LNCaP clone FGC (cell line): ENCODE measurements at regions not wholly inside any gene's neighbourhood (a gene's known extent, or its start where the extent isn't known, plus 50 kb on each side); places are given as distances from the start of the nearest gene placed in this dataset.

Experiments used
- DNase-seq: peaks from one replicate; pipeline ENCODE4 v3.0.0-alpha.2; 2011; ENCODE audit warnings: low read depth
- H3K4me3 ChIP-seq: 2 replicates; pipeline ENCODE4 v1.5.1; 2011; ENCODE audit warnings: mild to moderate bottlenecking, low read depth, low read length, control low read depth
- TF ChIP-seq, protein P1 (sequence below): IDR thresholded peaks from 2 replicates; pipeline ENCODE4 v1.5.1; 2012; ENCODE audit warnings: mild to moderate bottlenecking; ENCODE audit not compliant: control insufficient read depth, insufficient read depth; ENCODE audit errors: extremely low read depth

DNA sequence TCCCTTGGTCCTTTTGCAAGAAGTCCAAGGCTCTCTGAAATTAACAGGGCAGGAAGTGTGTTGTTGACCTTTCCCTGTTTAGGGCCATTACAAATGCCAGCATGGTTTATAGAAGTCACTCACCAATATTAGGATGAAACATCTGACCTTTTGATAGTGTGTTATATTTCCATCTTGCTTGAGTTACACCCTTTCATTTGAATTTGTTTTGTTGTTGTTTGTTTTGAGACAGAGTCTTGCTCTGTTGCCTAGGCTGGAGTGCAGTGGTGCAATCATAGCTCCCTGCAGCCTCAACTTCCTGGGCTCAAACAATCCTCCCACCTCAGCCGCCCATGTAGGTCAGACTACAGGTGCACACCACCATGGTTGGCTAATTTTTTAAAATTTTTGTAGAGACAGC lies 241.1 kb upstream of the USP9Y start:
- TF ChIP-seq, protein P1, sequence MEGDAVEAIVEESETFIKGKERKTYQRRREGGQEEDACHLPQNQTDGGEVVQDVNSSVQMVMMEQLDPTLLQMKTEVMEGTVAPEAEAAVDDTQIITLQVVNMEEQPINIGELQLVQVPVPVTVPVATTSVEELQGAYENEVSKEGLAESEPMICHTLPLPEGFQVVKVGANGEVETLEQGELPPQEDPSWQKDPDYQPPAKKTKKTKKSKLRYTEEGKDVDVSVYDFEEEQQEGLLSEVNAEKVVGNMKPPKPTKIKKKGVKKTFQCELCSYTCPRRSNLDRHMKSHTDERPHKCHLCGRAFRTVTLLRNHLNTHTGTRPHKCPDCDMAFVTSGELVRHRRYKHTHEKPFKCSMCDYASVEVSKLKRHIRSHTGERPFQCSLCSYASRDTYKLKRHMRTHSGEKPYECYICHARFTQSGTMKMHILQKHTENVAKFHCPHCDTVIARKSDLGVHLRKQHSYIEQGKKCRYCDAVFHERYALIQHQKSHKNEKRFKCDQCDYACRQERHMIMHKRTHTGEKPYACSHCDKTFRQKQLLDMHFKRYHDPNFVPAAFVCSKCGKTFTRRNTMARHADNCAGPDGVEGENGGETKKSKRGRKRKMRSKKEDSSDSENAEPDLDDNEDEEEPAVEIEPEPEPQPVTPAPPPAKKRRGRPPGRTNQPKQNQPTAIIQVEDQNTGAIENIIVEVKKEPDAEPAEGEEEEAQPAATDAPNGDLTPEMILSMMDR, result no peak
- DNase-seq, result no peak
- no peak overlapping the region for H3K4me3 ChIP-seq

DNA sequence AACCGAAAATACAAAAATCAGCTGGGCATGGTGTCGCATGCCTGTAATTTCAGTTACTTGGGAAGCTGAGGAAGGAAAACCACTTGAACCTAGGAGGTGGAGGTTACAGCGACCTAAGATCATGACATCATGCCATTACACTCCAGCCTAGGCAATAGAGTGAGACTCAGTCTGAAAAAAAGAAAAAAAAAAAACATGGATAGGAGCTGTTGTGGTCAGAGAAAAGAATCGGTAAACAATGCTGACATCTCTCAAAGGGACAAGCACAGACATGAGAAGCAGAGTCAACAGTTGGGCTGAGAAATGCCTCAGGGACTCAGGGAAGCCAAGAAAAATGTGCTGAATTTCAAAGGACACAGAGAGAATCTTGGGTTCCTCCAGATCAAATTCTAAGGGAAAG lies 236.9 kb upstream of the USP9Y start:
- no peak overlapping the region for H3K4me3 ChIP-seq
- no peak for DNase-seq
- TF ChIP-seq, protein P1, result no peak

DNA sequence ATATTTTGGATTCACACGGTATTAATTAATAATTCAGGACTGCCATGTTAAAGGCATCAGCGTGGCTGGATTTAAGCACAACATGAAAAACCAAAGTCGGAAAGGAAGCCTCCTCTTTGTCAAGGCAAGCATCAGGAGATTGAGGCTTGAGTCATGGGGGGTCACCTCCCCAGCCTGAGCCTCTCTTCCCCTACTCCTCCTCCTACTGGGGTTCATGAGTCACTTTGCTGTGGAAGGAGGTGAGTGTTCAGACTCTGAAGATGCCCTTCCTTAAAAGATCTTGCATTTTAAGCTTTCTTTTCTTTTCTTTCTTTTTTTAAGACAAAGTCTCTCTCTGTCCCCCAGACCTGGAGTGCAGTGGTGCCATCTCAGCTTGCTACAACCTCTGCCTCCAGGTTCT lies 235.3 kb upstream of the USP9Y start:
- TF ChIP-seq, protein P1, result no peak
- DNase-seq, result no peak
- H3K4me3 ChIP-seq, result no peak overlapping the region

DNA sequence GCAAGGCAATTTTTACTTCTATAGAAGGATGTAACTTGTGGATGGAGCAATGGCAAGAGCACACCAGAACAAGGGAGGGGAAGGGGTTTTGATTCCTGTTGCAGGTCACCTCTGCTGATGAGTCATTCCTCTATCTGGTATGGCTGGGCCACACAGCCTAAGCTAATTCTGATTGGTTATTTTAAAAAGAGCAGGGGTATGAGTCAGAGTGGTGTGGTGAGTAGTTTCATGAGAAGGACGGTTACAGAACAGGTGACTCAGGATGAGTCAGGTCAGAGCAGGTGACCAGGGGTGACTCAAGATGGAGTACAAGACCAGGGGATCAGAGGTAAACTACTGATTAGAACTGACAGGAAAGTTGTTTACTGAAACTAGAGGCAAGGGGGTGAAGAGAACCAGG lies 231.9 kb upstream of the USP9Y start:
- TF ChIP-seq, protein P1, result no peak
- DNase-seq, result no peak
- no peak overlapping the region for H3K4me3 ChIP-seq

DNA sequence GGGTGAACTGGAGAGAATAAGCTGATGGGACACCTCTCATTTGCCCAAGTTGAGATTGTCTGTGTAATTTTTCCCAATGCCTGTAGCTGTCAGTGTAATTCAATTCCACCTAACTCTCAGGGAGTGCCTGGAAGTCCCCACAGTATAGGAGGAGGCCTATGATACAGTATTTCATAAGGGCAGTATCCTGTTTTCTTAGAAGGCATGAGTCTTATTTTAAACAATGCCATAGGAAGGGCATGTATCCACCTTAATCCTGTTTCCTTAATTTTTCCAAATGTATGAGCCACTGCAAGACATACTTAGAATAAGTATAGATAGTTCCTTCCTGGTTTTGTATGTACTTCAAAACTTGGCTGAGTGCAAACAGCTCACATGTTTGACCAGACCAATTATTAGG lies 226.6 kb upstream of the USP9Y start:
- H3K4me3 ChIP-seq, result no peak overlapping the region
- DNase-seq, result no peak
- TF ChIP-seq, protein P1, result no peak

DNA sequence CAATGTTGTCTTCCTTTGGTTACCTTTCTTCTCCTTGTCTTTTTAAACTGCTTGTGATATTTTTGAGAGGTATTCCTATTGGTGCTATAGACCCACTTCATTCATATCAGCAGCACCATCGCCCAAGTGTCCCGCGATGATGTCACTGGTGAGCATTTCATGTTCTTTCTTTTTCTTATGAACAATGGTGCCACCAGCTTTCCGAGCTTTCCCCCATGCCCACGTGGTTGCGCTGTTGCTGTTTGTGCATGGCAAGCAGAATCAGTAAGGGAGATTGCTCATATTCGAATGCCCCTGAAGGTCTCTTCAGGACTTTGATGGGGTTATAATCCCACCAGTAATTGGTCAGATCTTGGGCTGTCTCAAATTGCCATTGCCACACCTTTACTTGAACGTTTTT lies 221.6 kb upstream of the USP9Y start:
- peak; percentile 2 for DNase-seq
- no peak overlapping the region for H3K4me3 ChIP-seq
- TF ChIP-seq, protein P1, result peak; percentile 50

DNA sequence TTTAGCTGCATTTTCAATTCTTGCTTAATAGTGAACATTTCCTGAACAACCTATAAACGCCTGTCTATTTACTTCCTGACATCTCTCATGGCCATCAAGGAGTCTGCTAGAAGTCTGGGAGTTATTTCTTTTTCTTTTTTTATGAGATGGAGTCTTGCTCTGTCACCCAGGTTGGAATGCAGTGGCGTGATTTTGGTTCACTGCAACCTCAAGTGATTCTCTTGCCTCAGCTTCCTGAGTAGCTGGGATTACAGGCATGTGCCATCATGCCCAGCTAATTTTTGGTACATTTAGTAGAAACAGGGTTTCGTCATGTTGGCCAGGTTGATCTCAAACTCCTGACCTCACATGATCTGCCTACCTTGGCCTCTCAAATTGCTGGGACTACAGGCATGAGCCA lies 217.6 kb upstream of the USP9Y start:
- DNase-seq, result no peak
- TF ChIP-seq, protein P1, result no peak
- H3K4me3 ChIP-seq, result no peak overlapping the region
